ENCODE measurements at regions not wholly inside any gene's neighbourhood (a gene's known extent, or its start where the extent isn't known, plus 50 kb on each side); places are given as distances from the start of the nearest gene placed in this dataset.

DNA sequence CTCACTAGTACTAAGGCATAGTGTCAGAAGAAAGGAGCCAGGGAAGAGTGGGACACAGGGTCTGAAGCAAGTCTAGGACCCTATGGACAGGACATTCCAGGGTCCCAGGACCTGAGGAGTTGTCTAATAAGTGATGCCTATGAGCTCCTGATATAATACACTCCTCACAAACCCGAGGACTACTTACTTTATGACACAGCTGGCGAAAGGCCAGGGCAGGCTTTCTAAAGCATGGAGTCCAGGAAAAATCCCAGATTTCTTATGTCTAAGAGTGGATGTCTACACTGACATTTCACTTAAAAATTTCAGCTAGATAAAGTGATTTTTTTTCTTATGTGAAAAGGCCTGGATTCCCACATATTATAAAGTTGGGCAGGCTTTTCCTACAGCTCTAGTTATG is 502.2 kb upstream of the SETBP1 start:
- DNase-seq = no peak

DNA sequence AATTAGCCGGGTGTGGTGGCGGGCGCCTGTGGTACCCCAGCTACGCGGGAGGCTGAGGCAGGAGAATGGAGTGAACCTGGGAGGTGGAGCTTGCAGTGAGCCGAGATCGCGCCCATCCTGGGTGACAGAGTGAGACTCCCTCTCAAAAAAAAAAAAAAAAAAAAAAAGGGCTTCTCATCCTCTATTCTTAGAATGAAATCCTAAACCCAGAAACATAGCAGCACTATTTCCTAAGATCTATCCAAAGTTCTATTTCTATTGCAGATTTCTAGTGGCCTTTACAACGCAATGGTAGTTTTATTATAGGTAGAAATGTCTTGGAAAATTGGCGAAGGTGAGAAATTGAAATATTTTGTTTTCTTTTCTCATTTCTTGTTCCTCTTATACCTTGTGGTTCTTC is 501.0 kb upstream of the SETBP1 start:
- no peak for DNase-seq

DNA sequence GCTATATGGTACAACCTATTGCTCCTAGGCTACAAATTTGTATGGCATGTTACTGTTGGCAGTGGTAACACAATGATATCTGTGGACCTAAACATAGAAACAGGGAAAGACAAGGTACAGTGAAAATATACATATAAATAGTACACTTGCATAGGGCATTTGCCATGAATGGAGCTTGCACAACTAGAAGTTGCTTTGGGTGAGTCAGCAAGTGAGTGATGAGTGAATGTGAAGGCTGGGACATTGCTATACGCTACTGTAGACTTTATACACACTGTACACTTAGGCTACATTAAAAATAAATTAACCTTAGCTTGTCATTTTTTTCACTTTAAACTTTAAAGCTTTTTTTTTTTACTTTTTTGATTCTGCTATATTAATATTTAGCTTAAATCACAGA is 500.0 kb upstream of the SETBP1 start:
- no peak for DNase-seq

DNA sequence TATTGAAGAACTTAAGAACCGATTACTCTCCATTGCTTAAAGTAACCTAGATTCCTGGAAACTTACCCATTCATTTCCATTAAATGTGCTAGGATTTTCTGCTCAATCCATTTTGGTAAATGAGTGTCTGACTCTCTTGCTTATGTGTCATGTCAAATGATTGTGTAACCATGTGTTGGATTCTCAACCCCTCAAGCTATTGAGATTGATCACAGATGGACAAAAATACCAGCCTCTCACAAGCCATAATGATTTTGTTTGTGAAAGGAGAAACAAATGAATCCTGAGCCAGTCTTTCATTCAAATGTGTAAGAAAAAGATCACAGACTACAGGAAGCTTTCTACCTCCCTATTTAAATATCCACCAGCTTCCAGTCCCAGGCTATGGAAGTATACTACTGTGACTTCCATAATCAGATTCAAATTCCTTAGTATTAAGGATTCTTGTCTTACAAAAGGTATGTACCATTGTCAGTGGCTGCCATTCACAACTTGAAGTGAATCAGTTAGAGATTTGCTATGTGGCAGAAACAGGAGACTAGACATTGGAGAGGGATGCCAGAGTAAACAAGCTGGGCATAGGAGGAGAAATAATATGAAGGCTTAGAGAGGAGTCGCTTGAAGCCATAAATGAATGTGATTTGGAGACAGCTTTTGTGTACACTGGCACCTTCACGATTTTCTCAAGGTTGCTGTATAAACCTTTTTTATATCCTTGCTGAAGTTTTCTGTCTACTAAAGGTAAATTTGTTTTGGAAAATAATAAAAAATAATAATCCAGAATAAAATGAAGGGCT is 498.5 kb upstream of the SETBP1 start:
- no peak for DNase-seq

DNA sequence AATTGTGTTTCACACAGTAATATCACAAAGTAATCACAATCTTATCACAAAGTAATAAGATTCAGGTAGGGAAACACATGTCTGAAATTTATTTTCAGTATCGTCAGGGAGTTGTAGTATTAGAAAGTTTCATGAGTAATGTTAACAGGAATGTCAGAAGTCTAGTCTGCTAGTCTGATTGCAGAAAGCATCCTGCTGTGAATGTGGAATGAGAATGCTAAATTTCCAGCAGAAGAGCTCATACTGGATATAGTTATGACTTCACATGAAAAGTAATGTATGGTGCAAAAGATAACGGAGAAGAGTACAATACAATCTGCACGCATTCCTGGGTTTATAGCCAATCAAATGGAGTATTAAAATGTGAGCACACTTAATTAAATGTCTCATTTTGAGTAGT is 494.7 kb upstream of the SETBP1 start:
- DNase-seq = no peak

DNA sequence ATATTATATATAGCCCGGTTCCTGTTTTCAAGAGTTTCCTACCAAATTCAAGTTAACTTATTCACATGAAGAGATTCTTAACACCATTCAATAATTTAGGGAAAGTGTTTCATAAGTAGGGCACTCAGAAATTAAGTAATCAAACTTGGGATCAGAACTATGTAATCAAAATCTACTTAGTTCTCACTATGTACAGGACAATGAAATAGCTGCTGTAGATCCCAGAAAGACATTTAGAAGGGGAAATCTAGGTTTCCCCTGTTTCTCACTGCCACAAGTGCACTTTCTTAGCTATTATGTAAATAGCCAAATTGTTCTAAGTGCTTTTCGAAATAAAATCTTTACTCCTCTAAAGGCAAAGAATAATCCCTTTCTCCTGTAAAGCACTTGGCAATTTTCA is 493.6 kb upstream of the SETBP1 start:
- DNase-seq = no peak

DNA sequence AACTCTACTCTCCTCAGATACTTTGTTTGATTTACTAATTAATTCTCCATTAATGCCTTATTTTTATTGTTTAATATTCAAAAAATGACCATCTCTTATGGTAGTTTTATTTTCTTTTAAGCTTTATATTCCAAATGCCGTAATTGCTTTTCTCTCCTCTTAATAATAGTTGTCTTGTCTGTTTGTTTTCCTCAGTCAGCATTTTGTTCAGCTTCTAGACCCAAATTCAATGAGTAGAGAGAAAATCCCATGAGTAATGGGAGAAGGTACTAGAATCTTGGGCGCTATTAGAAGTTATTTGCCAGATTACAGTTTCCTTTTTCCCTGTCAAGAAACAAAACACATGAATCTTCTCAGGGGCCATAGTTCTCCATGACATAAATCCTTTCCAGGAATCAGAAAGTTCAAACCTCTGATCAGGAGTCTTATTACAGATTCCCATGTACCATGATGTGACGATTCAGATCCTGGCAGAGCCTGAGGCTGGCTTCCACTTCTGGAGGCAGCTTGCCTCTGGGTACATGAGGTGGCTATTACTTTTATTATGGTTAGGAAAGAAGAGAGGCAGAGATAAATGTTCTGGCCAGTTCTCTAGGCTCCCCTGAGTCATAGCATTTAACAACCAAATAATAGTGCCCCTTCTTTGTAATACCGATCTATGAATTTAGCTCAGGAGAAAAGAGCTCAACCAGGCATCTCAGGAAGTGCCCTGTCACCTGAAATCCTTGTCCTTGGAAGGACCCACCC is 485.1 kb upstream of the SETBP1 start:
- DNase-seq = no peak

DNA sequence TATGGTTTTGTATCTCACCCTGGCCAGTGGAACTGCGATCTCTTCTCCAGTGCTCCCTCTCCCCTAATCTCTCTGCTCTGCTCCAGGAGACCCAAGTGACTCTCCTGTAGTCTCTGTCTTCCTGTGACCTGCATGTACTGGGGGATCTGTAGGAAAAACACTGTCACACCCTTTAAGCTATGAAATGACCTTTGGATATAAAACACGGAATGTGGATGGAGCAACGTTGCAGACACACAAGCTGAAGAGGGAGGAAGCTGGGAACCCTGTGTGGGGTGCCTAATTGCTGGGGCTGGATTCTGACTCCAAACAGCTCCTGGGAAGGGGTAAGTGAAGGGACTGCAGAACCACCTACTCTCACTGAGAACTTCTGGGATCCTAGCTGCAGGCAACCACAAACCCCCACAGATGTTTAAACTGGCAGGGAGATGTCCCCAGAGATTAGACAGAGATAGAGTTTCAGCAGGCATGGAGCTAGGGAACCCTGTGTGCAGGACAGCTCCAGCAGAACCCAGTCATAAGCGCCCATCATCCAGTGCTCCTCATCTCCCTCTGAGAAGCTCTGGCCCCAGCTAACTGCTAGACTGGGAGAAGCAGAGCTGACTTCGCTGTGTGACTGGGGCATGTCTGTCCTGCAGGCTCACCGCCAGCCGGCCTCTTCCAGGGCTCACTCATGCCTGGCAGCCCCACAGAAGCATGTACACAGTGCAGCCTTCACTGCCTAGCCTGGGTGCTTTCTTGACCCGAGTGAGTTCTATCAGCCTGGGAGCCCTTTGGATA is 482.7 kb upstream of the SETBP1 start:
- DNase-seq = no peak

DNA sequence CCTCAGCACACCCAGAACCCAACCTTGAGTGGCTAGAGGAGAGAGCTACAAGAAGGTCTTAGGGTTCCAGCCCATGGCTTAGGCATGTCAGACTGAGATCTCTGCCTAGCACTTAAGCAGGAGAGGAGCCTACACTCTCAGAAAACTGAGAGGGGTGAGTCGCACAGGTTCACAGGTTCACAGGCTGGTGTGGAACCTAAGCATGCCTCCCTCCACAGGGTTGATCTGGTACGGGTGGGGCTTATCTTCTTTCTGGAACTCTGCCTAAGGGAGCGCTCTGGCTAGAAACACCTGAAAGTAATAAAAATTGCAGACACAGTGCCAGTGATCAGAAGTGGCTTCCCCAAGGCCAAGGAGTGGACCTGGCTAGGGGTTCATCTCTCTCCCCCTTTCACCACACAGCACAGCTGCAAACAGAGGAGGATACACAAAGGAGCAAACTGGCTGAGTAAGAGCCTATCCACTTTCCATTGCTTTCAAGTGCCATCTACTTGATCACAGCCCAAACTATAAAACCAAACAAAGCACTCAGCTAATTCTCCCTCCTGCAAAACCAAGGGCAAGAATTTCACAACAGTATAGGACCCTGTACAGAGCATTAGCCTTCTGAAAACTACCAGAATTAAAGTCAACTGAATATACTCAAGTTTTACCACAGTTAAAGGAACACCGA is 481.9 kb upstream of the SETBP1 start:
- no peak for DNase-seq

DNA sequence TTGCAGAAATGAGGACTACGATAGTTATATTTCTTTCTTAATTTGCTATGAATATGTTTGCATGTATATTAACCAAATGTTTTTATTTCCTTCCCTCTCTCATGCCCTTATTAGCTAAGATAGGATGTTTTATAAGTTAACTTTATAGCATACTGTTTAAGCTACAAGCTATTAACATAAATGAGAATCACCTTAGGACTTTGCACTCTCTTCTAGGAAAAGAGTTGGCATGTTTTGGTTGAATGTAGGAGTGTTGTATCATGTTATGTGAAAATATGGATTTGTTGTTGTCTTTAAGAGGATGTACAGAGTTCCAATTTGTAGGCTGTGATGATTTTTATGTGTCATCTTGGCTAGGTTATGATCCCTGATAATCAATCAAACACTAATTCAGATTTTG is 467.4 kb upstream of the SETBP1 start:
- no peak for DNase-seq

DNA sequence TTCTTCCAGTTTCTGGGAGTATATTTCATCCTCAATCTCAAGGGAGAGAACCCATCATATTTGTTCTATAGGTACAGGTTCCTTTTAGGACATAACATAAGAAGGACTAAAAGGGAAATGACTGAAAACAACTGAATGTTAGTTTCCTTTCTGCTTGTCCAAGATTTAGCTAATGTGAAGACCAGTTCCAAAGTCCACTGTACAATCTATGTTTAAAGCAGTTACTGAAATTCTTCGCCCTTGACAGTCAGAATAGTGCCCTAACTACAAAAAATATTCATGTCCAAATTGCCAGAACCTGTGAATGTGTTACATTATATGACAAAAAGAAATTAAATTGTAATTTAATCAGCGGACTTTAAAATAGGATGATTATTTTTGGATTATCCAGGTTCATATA is 466.3 kb upstream of the SETBP1 start:
- no peak for DNase-seq

DNA sequence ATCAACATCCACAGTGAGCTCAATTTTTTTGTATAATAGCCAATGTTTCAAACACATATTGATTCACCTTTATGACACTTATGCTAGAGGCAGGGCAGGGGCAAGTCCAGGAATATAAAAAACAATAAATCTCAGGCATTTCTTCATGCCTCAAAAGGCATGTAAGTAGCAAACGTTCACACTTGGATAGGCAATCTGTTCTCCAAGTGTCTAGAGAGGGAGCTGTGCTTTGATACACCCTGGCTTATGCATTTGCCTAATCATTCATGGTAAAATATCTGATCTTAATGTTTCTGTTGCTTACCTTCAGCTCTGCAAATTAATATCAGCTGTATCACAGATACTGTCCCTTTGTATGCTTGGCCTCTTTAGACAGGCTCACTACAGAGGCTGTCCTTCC is 464.5 kb upstream of the SETBP1 start:
- no peak for DNase-seq

DNA sequence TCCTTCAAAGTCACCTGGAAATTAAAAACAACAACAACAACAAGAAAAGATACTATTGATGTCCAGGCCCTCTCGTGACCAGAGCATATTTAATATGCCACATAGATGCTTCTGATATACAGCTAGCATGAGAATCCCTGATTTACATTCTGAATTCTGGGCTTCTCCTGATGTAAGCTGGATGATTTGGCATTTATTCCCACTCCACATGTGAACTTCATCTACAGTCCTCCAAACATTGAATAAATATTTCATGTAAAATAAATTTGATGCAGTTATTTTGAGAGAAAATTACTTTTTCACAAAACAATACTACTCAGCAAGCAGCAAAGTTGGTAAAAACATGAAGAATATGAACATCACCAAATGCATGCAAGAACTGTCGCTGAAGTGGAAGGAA is 453.2 kb upstream of the SETBP1 start:
- no peak for DNase-seq

DNA sequence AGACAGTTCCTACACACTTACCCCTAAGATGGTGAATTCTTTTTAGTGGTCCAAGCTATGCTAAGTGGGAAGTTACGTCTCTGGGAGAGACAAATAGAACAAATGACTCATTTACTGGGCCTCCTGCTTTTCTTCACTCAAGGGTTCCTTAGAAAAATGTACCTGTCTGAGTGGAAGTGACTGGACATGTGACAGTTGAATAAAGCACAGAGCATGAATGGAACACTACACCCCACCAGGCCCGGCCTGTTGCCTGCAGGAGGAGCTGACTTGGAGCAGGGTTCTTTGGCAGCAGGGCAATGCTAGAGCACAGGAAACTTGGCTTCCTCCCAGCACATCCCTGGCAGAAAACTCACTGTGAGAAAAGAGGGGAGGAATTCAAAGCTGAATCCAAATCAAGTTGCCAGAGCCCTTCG is 451.0 kb upstream of the SETBP1 start:
- no peak for DNase-seq

DNA sequence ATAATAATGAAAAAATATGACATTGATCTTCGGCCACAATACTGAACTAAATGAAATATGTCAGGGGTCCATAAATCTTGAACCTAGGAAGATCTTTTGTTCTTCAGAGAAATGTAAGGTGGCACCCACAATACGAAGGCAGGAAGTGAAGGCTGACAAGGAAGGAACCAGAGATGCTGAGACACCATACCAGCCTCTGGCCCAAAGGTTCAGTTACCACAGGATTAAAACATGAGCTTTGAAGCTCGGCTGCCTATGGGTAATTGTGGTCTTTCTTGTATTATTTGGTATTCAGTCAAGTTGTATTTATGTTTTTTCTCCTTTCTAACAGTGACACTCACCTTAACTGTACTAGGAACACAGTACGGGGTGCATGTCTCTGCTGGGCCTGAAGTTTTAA is 448.8 kb upstream of the SETBP1 start:
- no peak for DNase-seq

DNA sequence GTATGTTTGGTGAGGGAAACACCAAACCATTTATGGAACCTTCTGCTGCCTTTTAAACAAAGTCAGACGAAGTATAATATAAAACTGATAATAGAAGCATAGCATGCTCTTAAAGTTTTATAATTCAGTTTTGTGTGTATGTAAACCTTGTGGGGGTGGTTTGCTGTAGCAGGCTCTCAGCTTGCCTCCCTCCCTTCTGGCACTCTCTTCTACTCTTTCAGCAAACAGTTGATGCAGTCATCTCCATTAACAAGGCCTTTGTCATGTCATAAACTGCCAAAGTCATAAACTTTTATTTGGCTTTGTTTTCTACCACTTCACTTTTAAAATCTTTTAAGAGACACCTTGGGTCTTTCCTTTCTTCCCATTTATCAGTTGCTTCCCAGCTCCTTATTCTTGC is 448.2 kb upstream of the SETBP1 start:
- no peak for DNase-seq

DNA sequence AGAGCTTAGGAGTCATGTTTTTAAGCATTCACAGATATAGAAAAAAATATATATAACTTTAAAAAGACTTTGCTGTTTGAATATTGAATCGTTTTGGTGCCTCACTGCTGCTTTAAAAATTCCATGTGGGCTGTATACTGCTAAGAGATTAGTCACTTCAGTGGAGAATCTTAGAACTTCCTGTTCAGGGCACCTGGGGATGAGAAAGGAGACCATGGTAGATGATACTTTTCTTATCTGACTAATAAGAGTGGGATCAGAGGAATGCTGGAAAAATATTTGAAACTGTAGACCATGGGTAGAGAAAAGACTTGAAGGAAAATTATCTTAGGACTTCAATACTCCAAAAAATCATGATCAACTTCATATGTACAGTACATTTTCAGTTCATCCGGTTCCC is 442.2 kb upstream of the SETBP1 start:
- DNase-seq = no peak

DNA sequence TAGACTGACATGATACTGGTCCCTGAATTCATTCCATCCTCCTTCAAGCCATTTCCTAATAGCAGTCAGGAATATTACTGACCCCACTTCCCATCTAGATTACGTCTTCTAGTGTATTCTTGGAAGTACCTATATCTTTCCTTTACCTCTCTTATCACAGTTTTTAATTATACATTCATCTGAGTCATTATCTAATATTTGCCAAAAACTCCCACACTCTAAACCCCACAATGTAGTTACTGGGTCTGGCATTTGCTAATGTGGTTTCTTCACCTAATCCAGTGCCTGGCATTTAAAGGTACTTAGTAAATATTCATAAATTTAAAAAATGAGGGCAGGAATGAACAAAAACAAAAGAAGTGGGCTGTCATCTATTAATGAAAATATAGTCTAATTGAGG is 441.8 kb upstream of the SETBP1 start:
- DNase-seq = no peak

DNA sequence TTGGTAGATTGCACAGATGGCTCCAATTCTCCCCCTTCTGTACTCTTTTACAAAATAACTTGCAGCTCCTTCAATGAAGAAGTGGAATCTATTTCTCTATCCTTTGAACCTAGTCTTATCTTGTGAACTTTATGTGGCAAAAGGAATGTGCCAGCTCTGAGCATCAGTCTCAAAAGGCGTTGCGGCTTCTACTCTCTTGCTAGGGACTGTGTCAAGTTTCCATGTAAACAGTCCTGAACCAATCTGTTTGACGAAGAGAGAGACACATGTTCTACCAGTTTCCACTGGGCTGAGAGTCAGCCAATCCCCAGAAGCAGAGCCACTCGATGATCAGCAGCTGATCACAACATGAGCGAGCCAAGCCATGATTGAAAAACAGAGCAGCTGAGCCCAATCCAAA is 439.7 kb upstream of the SETBP1 start:
- no peak for DNase-seq

DNA sequence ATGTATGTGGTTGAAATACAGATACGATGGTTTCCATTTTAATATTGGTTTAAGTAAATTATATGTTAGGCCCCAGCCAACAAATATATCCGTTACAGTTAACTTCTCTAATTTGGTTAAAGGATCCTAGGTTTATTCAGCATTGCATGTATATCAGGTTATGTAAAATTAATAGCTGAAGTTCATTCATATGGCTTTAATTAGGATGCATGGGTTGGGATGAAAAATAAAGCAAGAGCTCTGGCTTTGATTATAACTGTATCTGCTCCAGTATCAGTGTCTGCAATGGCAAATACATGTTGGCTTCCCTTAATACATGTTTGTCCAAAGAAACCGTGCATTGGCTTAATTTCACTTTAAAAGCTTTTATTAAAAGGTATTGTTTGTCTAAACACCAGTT is 435.7 kb upstream of the SETBP1 start:
- DNase-seq = no peak

DNA sequence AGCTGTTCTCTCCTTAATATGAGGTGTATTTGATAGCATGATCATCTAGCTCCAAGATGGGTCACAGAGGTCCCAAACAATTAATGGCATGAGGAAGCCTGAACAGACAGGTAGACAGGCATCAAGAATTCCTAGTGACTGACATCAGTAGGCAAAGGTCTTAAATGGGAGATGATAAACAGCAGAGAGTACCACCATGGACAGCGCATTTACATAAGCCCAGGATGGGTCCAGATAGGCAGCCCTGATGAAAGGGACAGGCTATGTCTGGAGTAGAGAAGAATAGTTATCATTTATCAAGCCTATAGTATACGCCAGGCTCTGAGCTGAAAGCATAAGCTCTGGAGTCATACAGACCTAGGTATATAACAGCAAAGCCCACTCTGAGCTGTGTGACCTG is 434.7 kb upstream of the SETBP1 start:
- no peak for DNase-seq

DNA sequence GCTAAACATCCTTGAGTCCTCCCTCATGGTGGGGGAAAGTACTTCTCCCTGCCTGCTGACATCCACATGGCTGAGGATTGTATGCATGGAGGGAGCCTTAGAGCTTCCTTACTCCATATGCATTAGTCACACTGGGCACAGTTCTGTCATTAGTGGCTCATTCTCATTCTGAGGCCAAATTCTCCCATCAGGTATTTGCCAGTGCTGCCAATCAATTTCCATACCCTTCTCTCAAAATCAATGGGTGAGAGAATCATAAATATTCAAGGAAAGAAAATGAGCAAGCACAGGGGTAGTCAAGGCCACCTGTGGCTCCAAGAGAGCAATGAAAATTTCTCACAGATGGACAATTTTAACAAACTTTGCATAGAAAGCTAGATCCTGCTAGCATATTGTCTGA is 422.6 kb upstream of the SETBP1 start:
- DNase-seq = no peak

DNA sequence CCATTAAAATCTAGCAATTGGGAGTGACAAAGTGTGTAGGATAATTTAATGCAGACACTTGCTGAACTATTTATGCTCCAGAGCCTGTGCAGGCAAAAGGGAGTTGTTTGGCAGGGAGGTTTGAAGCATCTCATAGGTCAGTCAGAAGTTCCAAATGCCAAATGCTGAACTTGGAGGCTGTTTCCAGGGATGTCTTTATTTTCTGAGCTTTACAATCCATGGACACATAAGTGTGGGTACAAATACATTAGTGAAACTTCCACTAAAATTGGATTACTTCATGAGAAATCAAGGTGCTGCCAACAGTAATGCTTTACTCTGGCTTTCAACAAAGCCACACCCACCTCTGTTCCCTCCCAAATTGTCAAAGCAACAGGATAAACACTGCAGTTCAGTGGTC is 422.1 kb upstream of the SETBP1 start:
- DNase-seq = no peak

All from inflammatory macrophage treated with lipopolysaccharide for 1 hour (primary cell).